ENCODE measurements at regions not wholly inside any gene's neighbourhood (a gene's known extent, or its start where the extent isn't known, plus 50 kb on each side); places are given as distances from the start of the nearest gene placed in this dataset.

DNA sequence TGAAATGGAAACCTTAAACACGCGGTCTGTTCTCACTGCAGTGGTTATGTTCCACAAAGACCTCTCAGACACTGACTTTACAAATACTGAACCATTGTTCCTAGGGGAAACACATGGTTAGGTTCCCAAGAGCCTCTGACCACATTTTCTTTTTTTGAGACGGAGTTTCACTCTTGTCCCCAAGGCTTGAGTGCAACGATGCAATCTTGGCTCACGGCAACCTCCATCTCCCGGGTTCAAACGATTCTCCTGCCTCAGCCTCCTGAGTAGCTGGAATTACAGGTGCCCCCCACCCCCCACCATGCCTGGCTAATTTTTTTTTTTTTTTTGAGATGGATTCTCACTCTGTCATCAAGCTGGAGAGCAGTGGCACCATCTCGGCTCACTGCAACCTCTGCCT lies 179.7 kb downstream of the RBFOX3 start:
- TF ChIP-seq, protein P1, sequence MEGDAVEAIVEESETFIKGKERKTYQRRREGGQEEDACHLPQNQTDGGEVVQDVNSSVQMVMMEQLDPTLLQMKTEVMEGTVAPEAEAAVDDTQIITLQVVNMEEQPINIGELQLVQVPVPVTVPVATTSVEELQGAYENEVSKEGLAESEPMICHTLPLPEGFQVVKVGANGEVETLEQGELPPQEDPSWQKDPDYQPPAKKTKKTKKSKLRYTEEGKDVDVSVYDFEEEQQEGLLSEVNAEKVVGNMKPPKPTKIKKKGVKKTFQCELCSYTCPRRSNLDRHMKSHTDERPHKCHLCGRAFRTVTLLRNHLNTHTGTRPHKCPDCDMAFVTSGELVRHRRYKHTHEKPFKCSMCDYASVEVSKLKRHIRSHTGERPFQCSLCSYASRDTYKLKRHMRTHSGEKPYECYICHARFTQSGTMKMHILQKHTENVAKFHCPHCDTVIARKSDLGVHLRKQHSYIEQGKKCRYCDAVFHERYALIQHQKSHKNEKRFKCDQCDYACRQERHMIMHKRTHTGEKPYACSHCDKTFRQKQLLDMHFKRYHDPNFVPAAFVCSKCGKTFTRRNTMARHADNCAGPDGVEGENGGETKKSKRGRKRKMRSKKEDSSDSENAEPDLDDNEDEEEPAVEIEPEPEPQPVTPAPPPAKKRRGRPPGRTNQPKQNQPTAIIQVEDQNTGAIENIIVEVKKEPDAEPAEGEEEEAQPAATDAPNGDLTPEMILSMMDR (IDR thresholded peaks at IDR 0.05; ENCODE audit: insufficient read depth, low read length, poor library complexity, severe bottlenecking), result no peak
- no peak for TF ChIP-seq EZH2phosphoT487 (conservative IDR thresholded peaks at IDR 0.05; ENCODE audit: low read length)

Measured in SU-DHL-6 (cell line).